ENCODE measurements at regions not wholly inside any gene's neighbourhood (a gene's known extent, or its start where the extent isn't known, plus 50 kb on each side); places are given as distances from the start of the nearest gene placed in this dataset.

- Histone ChIP-seq H3K36me3 (no peaks in the 10 kb centered on the region), H3K27ac (no peak overlapping the region), H3K4me3 (no peak overlapping the region), H3K9me3 (no peaks in the 10 kb centered on the region), H3K4me1 (no peaks in the 10 kb centered on the region), H3K27me3 (no peaks in the 10 kb centered on the region)
- TF ChIP-seq CTCF (IDR thresholded peaks at IDR 0.05): no peak
- no peak for DNase-seq (ENCODE audit: low spot score)
Measured at GRCh38 chr10:33843379-33843778, 508.9 kb upstream of the NRP1 start.

DNA sequence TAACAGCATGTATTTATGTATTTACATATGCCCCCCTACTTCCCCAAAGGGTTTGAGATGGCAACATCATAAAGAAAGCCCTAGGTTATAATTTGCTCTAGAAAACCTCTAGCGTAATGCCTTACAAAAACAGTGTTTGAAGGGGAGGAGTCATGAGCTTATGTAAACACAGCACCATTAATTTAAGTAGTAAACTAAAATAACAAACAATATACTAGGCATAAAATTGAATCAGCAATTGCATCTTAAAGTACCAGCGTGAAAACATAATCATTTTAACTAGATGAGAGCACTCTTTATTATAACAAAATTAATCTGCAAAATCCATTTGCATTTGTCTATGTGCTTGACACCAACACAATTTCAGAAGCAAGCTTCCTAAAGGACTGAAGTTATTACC, 507.2 kb upstream of the NRP1 start:
- no peak overlapping the region for H3K27ac ChIP-seq
- H3K36me3 ChIP-seq: no peaks in the 10 kb centered on the region
- no peaks in the 10 kb centered on the region for H3K9me3 ChIP-seq
- no peaks in the 10 kb centered on the region for H3K4me1 ChIP-seq
- no peak overlapping the region for H3K4me3 ChIP-seq
- DNase-seq (ENCODE audit: low spot score): no peak
- no peaks in the 10 kb centered on the region for H3K27me3 ChIP-seq
- no peak for TF ChIP-seq CTCF (IDR thresholded peaks at IDR 0.05)

DNA sequence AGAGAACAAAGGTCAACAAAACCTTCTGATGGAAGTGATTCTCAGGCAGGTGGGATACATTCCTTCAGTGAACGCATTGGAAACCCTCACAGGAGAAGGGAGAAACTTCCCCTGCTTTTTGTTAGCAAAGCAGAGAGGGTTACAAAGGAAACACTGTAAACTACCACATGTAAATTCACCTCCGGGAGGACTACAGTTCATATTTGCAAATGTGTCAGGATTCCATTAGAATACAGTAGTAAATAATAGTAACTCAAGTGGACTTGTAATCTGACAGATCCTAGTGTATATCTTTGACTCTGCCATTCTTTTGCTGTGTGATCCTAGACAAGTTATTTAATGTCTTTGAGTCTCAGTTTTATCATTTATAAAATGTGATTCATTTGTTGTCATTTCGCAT, 504.3 kb upstream of the NRP1 start:
- Histone ChIP-seq H3K27me3 (no peaks in the 10 kb centered on the region), H3K4me1 (no peaks in the 10 kb centered on the region), H3K36me3 (no peaks in the 10 kb centered on the region), H3K9me3 (no peaks in the 10 kb centered on the region), H3K27ac (no peak overlapping the region), H3K4me3 (no peak overlapping the region)
- DNase-seq (ENCODE audit: low spot score): no peak
- no peak for TF ChIP-seq CTCF (IDR thresholded peaks at IDR 0.05)

DNA sequence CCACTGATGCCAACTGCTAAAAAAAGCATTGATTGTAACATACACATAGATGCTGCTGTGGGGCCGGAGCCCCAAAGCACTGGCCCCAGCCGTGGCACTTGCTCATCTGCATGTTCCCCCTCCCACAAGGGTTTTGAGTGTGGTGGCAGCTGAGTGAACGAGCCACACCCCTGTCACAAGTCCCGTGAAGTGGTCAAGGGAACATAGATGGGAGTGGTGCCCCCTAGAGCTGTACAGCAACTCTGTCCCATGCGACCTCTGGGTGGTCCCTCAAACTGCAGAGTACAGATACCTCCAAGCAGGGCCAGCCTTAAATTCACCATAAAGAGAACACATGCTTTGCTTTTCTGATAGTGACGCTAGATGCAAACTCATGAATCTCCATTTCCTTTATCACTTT, 503.3 kb upstream of the NRP1 start:
- H3K27me3 ChIP-seq: no peaks in the 10 kb centered on the region
- no peak for DNase-seq (ENCODE audit: low spot score)
- H3K36me3 ChIP-seq: no peaks in the 10 kb centered on the region
- no peak for TF ChIP-seq CTCF (IDR thresholded peaks at IDR 0.05)
- H3K4me3 ChIP-seq: no peak overlapping the region
- no peak overlapping the region for H3K27ac ChIP-seq
- no peaks in the 10 kb centered on the region for H3K9me3 ChIP-seq
- H3K4me1 ChIP-seq: no peaks in the 10 kb centered on the region

GRCh38 chr10:33835556-33835955, 501.1 kb upstream of the NRP1 start:
- TF ChIP-seq CTCF (IDR thresholded peaks at IDR 0.05): no peak

GRCh38 chr10:33833566-33833965, 499.1 kb upstream of the NRP1 start:
- Histone ChIP-seq H3K27ac (no peak overlapping the region), H3K4me3 (no peak overlapping the region), H3K27me3 (no peaks in the 10 kb centered on the region), H3K9me3 (no peaks in the 10 kb centered on the region), H3K4me1 (no peaks in the 10 kb centered on the region), H3K36me3 (no peaks in the 10 kb centered on the region)
- TF ChIP-seq CTCF (IDR thresholded peaks at IDR 0.05): no peak
- no peak for DNase-seq (ENCODE audit: low spot score)

More at GRCh38 chr10:33835556-33835955, 501.1 kb upstream of the NRP1 start:
- Histone ChIP-seq H3K4me3 (no peak overlapping the region), H3K36me3 (no peaks in the 10 kb centered on the region), H3K9me3 (no peaks in the 10 kb centered on the region), H3K4me1 (no peaks in the 10 kb centered on the region), H3K27ac (no peak overlapping the region), H3K27me3 (no peaks in the 10 kb centered on the region)
- DNase-seq (ENCODE audit: low spot score): no peak

All from right atrium auricular region (tissue), 2 donors.